CD4-positive, alpha-beta memory T cell (primary cell): ENCODE measurements at regions not wholly inside any gene's neighbourhood (a gene's known extent, or its start where the extent isn't known, plus 50 kb on each side); places are given as distances from the start of the nearest gene placed in this dataset.

ENCODE experiments used
- CTCF ChIA-PET: fragments of 350-600 bp; sonication (Branson Sonifier 250); formaldehyde crosslinking; loops from one replicate; lab custom pipeline; 2021; ENCODE audit warnings: inconsistent platforms; ENCODE audit not compliant: partially characterized antibody; lab: Charles Lee
- POLR2A ChIA-PET: fragments of 350-600 bp; sonication (Branson Sonifier 250); formaldehyde crosslinking; loops from one replicate; lab custom pipeline; 2021; ENCODE audit not compliant: partially characterized antibody; lab: Charles Lee
- DNase-seq, 5 donors: peaks; one replicate each; pipeline versions ENCODE4 v3.0.0 to v3.0.0-alpha.2; 2020 to 2022; ENCODE audit warnings: mixed read lengths in 1 of 5
- H3K27ac ChIP-seq: one replicate; pipeline ENCODE4 v1.7.0; 2013; ENCODE audit warnings: low read depth, low read length
- H3K27me3 ChIP-seq: 2 replicates; pipeline ENCODE4 v1.7.0; 2013; ENCODE audit warnings: mild to moderate bottlenecking, low read length, moderate library complexity; ENCODE audit not compliant: insufficient read depth
- H3K36me3 ChIP-seq: 2 replicates; pipeline ENCODE4 v1.7.0; 2013; ENCODE audit warnings: mild to moderate bottlenecking, low read length, moderate library complexity; ENCODE audit not compliant: insufficient read depth
- H3K4me1 ChIP-seq: 2 replicates; pipeline ENCODE4 v1.7.0; 2013; ENCODE audit warnings: mild to moderate bottlenecking, low read length, moderate library complexity; ENCODE audit not compliant: insufficient read depth
- H3K4me3 ChIP-seq, 2 donors: one replicate each; pipeline ENCODE4 v1.7.0; 2013; ENCODE audit warnings: low read length in 2 of 2, mild to moderate bottlenecking in 1 of 2
- H3K9me3 ChIP-seq, 2 donors: one replicate each; pipeline ENCODE4 v1.7.0; 2013; ENCODE audit warnings: low read length in 2 of 2, control low read depth in 1 of 2; ENCODE audit not compliant: control insufficient read depth in 1 of 2
- H3K27ac Mint-ChIP-seq, 7 donors: one replicate each; pipeline ENCODE4 v1.8.0; 2020 to 2021; ENCODE audit warnings: mixed read lengths in 7 of 7, mild to moderate bottlenecking in 6 of 7, inconsistent platforms in 3 of 7, moderate library complexity in 3 of 7
- H3K27me3 Mint-ChIP-seq, 2 donors: one replicate each; pipeline ENCODE4 v1.8.0; 2020 to 2021; ENCODE audit warnings: mixed read lengths in 2 of 2
- H3K36me3 Mint-ChIP-seq, 2 donors: one replicate each; pipeline ENCODE4 v1.8.0; 2020 to 2021; ENCODE audit warnings: mixed read lengths in 2 of 2, inconsistent platforms in 1 of 2, mild to moderate bottlenecking in 1 of 2
- H3K4me1 Mint-ChIP-seq, 4 donors: one replicate each; pipeline ENCODE4 v1.8.0; 2020 to 2021; ENCODE audit warnings: mixed read lengths in 4 of 4, mild to moderate bottlenecking in 1 of 4
- H3K4me3 Mint-ChIP-seq, 8 donors: one replicate each; pipeline ENCODE4 v1.8.0; 2020 to 2021; ENCODE audit warnings: mixed read lengths in 8 of 8, mild to moderate bottlenecking in 7 of 8, moderate library complexity in 6 of 8, inconsistent platforms in 3 of 8
- H3K9me3 Mint-ChIP-seq, 8 donors: one replicate each; pipeline ENCODE4 v1.8.0; 2020 to 2021; ENCODE audit warnings: mixed read lengths in 8 of 8, mild to moderate bottlenecking in 5 of 8, inconsistent platforms in 3 of 8, moderate library complexity in 1 of 8
- intact Hi-C: fragments of 100-400 bp; cut with micrococcal nuclease; formaldehyde crosslinking; loops from one replicate; pipeline ENCODE4 v1.15.1; 2023

- Mint-ChIP-seq H3K27ac (peak overlapping the region in 1 of 7 donors; percentile 5), H3K4me1 (no peaks in the 10 kb centered on the region), H3K4me3 (no peak overlapping the region), H3K36me3 (no peaks in the 10 kb centered on the region), H3K9me3 (peaks cover 4 to 21% (median 11%) of the 10 kb centered on the region in 8 donors), H3K27me3 (peaks cover 0 to 2% of the 10 kb centered on the region in 2 donors)
- intact Hi-C loops, result no loop called here
- H3K27ac ChIP-seq, result no peak overlapping the region
- CTCF ChIA-PET, result no interaction called here
- DNase-seq, result no peak
- no peaks in the 10 kb centered on the region for H3K27me3 ChIP-seq
- POLR2A ChIA-PET, result no interaction called here
- H3K4me1 ChIP-seq, result no peaks in the 10 kb centered on the region
- H3K36me3 ChIP-seq, result no peaks in the 10 kb centered on the region
- peaks cover 0 to 4% of the 10 kb centered on the region in 2 donors for H3K9me3 ChIP-seq
- no peak overlapping the region for H3K4me3 ChIP-seq
These were observed 95.1 kb upstream of the GALNTL6 start for GRCh38 chr4:171718069-171718468.

GRCh38 chr4:171717231-171717741 lies 95.9 kb upstream of the GALNTL6 start:
- H3K36me3 Mint-ChIP-seq, result no peaks in the 10 kb centered on the region
- H3K9me3 Mint-ChIP-seq, result peaks cover 2 to 16% (median 7%) of the 10 kb centered on the region in 8 donors
- Histone ChIP-seq H3K27ac (no peak overlapping the region), H3K4me1 (no peaks in the 10 kb centered on the region), H3K36me3 (no peaks in the 10 kb centered on the region), H3K27me3 (no peaks in the 10 kb centered on the region), H3K9me3 (peaks cover 0 to 4% of the 10 kb centered on the region in 2 donors), H3K4me3 (no peak overlapping the region)
- ChIA-PET POLR2A (no interaction called here), CTCF (no interaction called here)
- DNase-seq, result no peak
- H3K4me3 Mint-ChIP-seq, result no peak overlapping the region
- no peak overlapping the region for H3K27ac Mint-ChIP-seq
- no peaks in the 10 kb centered on the region for H3K4me1 Mint-ChIP-seq
- intact Hi-C loops, result no loop called here
- peaks cover 0 to 2% of the 10 kb centered on the region in 2 donors for H3K27me3 Mint-ChIP-seq

GRCh38 chr4:171715973-171716372 lies 97.2 kb upstream of the GALNTL6 start:
- H3K36me3 Mint-ChIP-seq, result no peaks in the 10 kb centered on the region
- no peaks in the 10 kb centered on the region for H3K36me3 ChIP-seq
- H3K27me3 Mint-ChIP-seq, result peaks cover 0 to 2% of the 10 kb centered on the region in 2 donors
- intact Hi-C loops, result no loop called here
- peaks cover 0 to 4% of the 10 kb centered on the region in 2 donors for H3K9me3 ChIP-seq
- no peaks in the 10 kb centered on the region for H3K4me1 Mint-ChIP-seq
- CTCF ChIA-PET, result no interaction called here
- POLR2A ChIA-PET, result no interaction called here
- H3K27ac ChIP-seq, result no peak overlapping the region
- no peak overlapping the region for H3K4me3 Mint-ChIP-seq
- no peak for DNase-seq
- peaks cover 2 to 14% (median 7%) of the 10 kb centered on the region in 8 donors for H3K9me3 Mint-ChIP-seq
- H3K4me3 ChIP-seq, result no peak overlapping the region
- H3K27ac Mint-ChIP-seq, result no peak overlapping the region
- H3K4me1 ChIP-seq, result no peaks in the 10 kb centered on the region
- no peaks in the 10 kb centered on the region for H3K27me3 ChIP-seq

- peaks cover 2 to 12% (median 7%) of the 10 kb centered on the region in 8 donors for H3K9me3 Mint-ChIP-seq
- no peak overlapping the region for H3K27ac Mint-ChIP-seq
- Histone ChIP-seq H3K4me1 (no peaks in the 10 kb centered on the region), H3K27me3 (no peaks in the 10 kb centered on the region), H3K9me3 (peaks cover 0 to 4% of the 10 kb centered on the region in 2 donors), H3K4me3 (no peak overlapping the region), H3K27ac (no peak overlapping the region), H3K36me3 (no peaks in the 10 kb centered on the region)
- ChIA-PET POLR2A (no interaction called here), CTCF (no interaction called here)
- no peaks in the 10 kb centered on the region for H3K4me1 Mint-ChIP-seq
- intact Hi-C loops, result no loop called here
- DNase-seq, result no peak
- no peak overlapping the region for H3K4me3 Mint-ChIP-seq
- peaks cover 0 to 2% of the 10 kb centered on the region in 2 donors for H3K27me3 Mint-ChIP-seq
- H3K36me3 Mint-ChIP-seq, result no peaks in the 10 kb centered on the region
These were observed 98.3 kb upstream of the GALNTL6 start for GRCh38 chr4:171714791-171715454.

- DNase-seq, result no peak
- H3K9me3 Mint-ChIP-seq, result peaks cover 0 to 9% (median 3%) of the 10 kb centered on the region in 8 donors
- H3K27me3 Mint-ChIP-seq, result peaks cover 0 to 2% of the 10 kb centered on the region in 2 donors
- Histone ChIP-seq H3K27me3 (no peaks in the 10 kb centered on the region), H3K4me1 (no peaks in the 10 kb centered on the region), H3K27ac (no peak overlapping the region), H3K9me3 (no peaks in the 10 kb centered on the region), H3K4me3 (no peak overlapping the region), H3K36me3 (no peaks in the 10 kb centered on the region)
- H3K4me1 Mint-ChIP-seq, result no peaks in the 10 kb centered on the region
- H3K4me3 Mint-ChIP-seq, result no peak overlapping the region
- ChIA-PET CTCF (no interaction called here), POLR2A (no interaction called here)
- no peaks in the 10 kb centered on the region for H3K36me3 Mint-ChIP-seq
- H3K27ac Mint-ChIP-seq, result no peak overlapping the region
- intact Hi-C loops, result no loop called here
These were observed 102.5 kb upstream of the GALNTL6 start for GRCh38 chr4:171710743-171711142.

GRCh38 chr4:171676555-171677215 lies 136.5 kb upstream of the GALNTL6 start:
- Histone ChIP-seq H3K4me1 (no peaks in the 10 kb centered on the region), H3K36me3 (no peaks in the 10 kb centered on the region), H3K4me3 (no peak overlapping the region), H3K9me3 (no peaks in the 10 kb centered on the region), H3K27me3 (no peaks in the 10 kb centered on the region), H3K27ac (no peak overlapping the region)
- intact Hi-C loops, result no loop called here
- Mint-ChIP-seq H3K36me3 (no peaks in the 10 kb centered on the region), H3K4me1 (no peaks in the 10 kb centered on the region), H3K27me3 (no peaks in the 10 kb centered on the region), H3K9me3 (peaks cover 0 to 8% (median 1%) of the 10 kb centered on the region in 8 donors), H3K27ac (no peak overlapping the region), H3K4me3 (no peak overlapping the region)
- ChIA-PET CTCF (no interaction called here), POLR2A (no interaction called here)
- no peak for DNase-seq

- Histone ChIP-seq H3K4me1 (no peaks in the 10 kb centered on the region), H3K4me3 (no peak overlapping the region), H3K9me3 (no peaks in the 10 kb centered on the region), H3K27me3 (no peaks in the 10 kb centered on the region), H3K27ac (no peak overlapping the region), H3K36me3 (no peaks in the 10 kb centered on the region)
- DNase-seq, result no peak
- CTCF ChIA-PET, result no interaction called here
- POLR2A ChIA-PET, result no interaction called here
- no peak overlapping the region for H3K27ac Mint-ChIP-seq
- peaks cover 0 to 5% (median 1%) of the 10 kb centered on the region in 8 donors for H3K9me3 Mint-ChIP-seq
- no peak overlapping the region for H3K4me3 Mint-ChIP-seq
- H3K27me3 Mint-ChIP-seq, result no peaks in the 10 kb centered on the region
- H3K36me3 Mint-ChIP-seq, result no peaks in the 10 kb centered on the region
- intact Hi-C loops, result no loop called here
- no peaks in the 10 kb centered on the region for H3K4me1 Mint-ChIP-seq
These were observed 138.4 kb upstream of the GALNTL6 start for GRCh38 chr4:171674781-171675180.
